ENCODE measurements at regions not wholly inside any gene's neighbourhood (a gene's known extent, or its start where the extent isn't known, plus 50 kb on each side); places are given as distances from the start of the nearest gene placed in this dataset.
"Not testable (repeated sequence)": the region's sequence is repeated elsewhere in the genome, so short reads cannot be mapped to it uniquely, and the experiment has no call there.

DNA sequence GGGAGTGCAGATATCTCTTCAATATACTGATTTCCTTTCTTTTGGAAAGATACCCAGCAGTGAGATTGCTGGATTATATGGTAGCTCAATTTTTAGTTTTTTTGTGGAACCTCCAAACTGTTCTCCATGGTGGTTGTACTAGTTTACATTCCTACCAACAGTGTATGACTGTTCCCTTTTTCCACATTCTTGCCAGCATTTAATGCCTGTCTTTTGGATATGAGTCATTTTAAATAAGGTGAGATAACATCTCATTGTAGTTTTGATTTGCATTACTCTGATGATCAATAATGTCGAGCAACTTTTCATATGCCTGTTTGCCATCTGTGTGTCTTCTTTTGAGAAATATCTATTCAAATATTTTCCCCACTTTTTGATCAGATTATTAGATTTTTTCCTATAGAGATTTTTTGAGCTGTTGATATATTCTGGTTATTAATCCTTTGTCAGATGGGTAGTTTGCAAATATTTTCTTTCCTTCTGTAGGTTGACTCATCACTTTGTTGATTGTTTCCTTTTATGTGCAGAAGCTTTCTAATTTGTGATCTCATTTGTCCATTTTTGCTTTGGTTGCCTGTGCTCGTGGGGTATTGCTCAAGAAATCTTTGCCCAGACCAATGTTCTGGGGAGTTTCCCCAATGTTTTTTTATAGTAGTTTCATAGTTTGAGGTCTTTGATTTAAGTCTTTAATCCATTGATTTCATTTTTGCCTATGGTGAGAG is 552.7 kb downstream of the ZNF674 start:
- Histone ChIP-seq H3K4me3 (no peak overlapping the region), H3K36me3 (no peaks in the 10 kb centered on the region), H3K9me3 (no peaks in the 10 kb centered on the region), H3K4me1 (no peaks in the 10 kb centered on the region), H3K27me3 (no peaks in the 10 kb centered on the region), H3K27ac (no peak overlapping the region)
- no peak for TF ChIP-seq POLR2A (IDR thresholded peaks at IDR 0.05)
- TF ChIP-seq, protein P1, sequence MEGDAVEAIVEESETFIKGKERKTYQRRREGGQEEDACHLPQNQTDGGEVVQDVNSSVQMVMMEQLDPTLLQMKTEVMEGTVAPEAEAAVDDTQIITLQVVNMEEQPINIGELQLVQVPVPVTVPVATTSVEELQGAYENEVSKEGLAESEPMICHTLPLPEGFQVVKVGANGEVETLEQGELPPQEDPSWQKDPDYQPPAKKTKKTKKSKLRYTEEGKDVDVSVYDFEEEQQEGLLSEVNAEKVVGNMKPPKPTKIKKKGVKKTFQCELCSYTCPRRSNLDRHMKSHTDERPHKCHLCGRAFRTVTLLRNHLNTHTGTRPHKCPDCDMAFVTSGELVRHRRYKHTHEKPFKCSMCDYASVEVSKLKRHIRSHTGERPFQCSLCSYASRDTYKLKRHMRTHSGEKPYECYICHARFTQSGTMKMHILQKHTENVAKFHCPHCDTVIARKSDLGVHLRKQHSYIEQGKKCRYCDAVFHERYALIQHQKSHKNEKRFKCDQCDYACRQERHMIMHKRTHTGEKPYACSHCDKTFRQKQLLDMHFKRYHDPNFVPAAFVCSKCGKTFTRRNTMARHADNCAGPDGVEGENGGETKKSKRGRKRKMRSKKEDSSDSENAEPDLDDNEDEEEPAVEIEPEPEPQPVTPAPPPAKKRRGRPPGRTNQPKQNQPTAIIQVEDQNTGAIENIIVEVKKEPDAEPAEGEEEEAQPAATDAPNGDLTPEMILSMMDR (IDR thresholded peaks at IDR 0.05): no peak
- TF ChIP-seq POLR2AphosphoS5 (IDR thresholded peaks at IDR 0.05; ENCODE audit: insufficient read depth in 1 of 2, low read depth in 1 of 2): no peak
- intact Hi-C loops (cut with DNase I): no loop called here
- no peak for DNase-seq (ENCODE audit: extremely low spot score in 2 of 2)

DNA sequence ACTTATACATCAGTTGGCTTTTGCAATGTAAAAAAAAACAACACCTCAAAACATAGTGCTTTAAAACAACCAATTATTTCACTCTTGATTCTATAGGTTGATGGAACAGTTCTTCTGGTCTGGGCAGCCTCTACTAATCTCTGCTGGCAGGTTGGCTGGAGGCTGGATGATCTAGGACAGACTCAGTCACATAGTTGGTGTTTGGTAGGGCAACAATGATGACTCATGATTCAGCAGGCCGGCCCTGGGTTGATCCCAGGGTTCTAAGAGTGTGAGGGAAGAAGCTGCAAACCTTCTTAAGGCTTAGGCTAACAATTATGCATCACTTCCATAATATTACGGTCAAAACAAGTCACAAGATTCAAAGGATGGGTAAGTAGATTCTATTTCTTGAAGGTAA is 558.2 kb downstream of the ZNF674 start:
- Histone ChIP-seq H3K27ac (no peak overlapping the region), H3K4me3 (no peak overlapping the region), H3K27me3 (no peaks in the 10 kb centered on the region), H3K9me3 (no peaks in the 10 kb centered on the region), H3K36me3 (no peaks in the 10 kb centered on the region), H3K4me1 (no peaks in the 10 kb centered on the region)
- TF ChIP-seq, protein P1 (IDR thresholded peaks at IDR 0.05): no peak
- TF ChIP-seq POLR2AphosphoS5 (IDR thresholded peaks at IDR 0.05; ENCODE audit: insufficient read depth in 1 of 2, low read depth in 1 of 2) (no peak), POLR2A (IDR thresholded peaks at IDR 0.05) (no peak)
- intact Hi-C loops (cut with DNase I): no loop called here
- no peak for DNase-seq (ENCODE audit: extremely low spot score in 2 of 2)

DNA sequence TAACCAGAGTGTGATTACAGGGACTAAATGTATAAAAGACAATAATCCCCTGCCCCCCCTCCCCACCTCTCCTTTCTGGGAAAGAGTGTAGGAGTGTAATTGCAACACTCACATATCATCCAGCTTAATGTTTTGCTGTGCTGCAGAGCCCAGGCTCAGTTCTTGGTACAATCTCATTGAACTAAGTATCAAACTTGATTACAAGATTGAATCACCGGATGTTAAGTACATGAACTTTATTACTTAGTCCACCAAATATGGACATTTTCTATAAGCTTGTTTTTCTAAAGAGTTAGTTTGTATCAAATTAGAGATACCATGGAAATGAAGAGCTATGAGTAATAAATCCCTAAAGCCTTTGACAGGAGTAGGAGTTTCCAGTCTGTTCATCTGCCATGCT is 559.1 kb downstream of the ZNF674 start:
- no peaks in the 10 kb centered on the region for H3K4me1 ChIP-seq
- no peak overlapping the region for H3K4me3 ChIP-seq
- TF ChIP-seq POLR2AphosphoS5 (IDR thresholded peaks at IDR 0.05; ENCODE audit: insufficient read depth in 1 of 2, low read depth in 1 of 2): no peak
- TF ChIP-seq, protein P1 (IDR thresholded peaks at IDR 0.05): no peak
- no peak for TF ChIP-seq POLR2A (IDR thresholded peaks at IDR 0.05)
- H3K27me3 ChIP-seq: no peaks in the 10 kb centered on the region
- no peak overlapping the region for H3K27ac ChIP-seq
- H3K9me3 ChIP-seq: no peaks in the 10 kb centered on the region
- H3K36me3 ChIP-seq: no peaks in the 10 kb centered on the region
- DNase-seq (ENCODE audit: extremely low spot score in 2 of 2): no peak
- intact Hi-C loops (cut with DNase I): no loop called here

DNA sequence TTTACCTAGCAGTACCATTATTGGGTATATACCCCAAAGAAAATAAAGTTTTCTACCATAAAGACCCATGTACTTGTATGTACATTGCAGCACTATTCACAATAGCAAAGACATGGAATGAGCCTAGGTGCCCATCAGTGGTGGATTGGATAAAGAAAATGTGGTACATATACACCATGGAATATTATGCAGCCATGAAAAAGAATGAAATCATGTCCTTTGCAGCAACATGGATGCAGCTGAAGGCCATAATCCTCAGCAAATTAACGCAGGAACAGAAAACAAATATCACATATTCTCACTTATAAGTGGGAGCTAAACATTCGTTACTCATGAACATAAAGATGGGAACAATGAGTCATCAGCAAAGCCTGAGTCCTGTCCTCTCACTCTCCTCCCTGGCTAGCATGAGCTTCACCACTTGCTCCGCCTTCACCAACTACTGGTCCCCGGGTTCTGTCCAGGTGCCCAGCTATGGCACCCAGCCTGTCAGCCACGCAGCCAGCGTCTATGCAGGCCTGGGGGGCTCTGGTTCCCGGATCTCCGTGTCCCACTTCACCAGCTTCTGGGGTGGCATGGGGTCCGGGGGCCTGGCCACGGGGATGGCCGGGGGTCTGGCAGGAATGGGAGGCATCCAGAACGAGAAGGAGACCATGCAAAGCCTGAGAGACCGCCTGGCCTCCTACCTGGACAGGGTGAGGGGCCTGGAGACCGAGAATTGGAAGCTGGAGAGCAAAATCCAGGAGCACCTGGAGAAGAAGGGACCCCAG is 562.1 kb downstream of the ZNF674 start:
- intact Hi-C loops (cut with DNase I); H3K27me3 ChIP-seq; H3K9me3 ChIP-seq; H3K36me3 ChIP-seq; H3K4me3 ChIP-seq; H3K27ac ChIP-seq; DNase-seq (ENCODE audit: extremely low spot score in 2 of 2); H3K4me1 ChIP-seq: not testable (repeated sequence)

DNA sequence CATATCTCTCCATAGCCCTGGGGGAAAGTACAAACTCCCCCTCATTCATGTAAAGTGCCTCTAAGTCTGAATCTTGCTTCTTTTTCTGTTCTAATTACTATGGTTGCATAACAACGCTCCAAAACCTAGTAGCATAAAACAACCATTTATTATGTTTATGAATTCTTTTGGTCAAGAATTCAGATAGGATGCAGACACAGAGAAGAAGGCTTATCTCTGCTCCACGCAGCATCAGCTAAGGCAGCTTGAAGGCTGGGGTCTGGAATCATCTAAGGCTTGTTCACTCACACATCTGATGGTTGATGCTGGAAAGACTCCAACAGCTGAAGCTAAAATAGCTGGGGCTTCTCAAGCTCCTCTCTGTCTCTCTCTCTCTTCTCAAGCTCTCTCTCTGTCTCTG is 564.5 kb downstream of the ZNF674 start:
- no peak overlapping the region for H3K4me3 ChIP-seq
- intact Hi-C loops (cut with DNase I): no loop called here
- H3K9me3 ChIP-seq: no peaks in the 10 kb centered on the region
- no peaks in the 10 kb centered on the region for H3K4me1 ChIP-seq
- no peaks in the 10 kb centered on the region for H3K27me3 ChIP-seq
- TF ChIP-seq POLR2AphosphoS5 (IDR thresholded peaks at IDR 0.05; ENCODE audit: insufficient read depth in 1 of 2, low read depth in 1 of 2) (no peak), POLR2A (IDR thresholded peaks at IDR 0.05) (no peak)
- TF ChIP-seq, protein P1 (IDR thresholded peaks at IDR 0.05): no peak
- H3K36me3 ChIP-seq: no peaks in the 10 kb centered on the region
- no peak for DNase-seq (ENCODE audit: extremely low spot score in 2 of 2)
- no peak overlapping the region for H3K27ac ChIP-seq
